SJCRH30 (cell line): ENCODE measurements at regions not wholly inside any gene's neighbourhood (a gene's known extent, or its start where the extent isn't known, plus 50 kb on each side); places are given as distances from the start of the nearest gene placed in this dataset.
A peak's percentile ranks its signal among the peaks of the same experiment; 100 is the strongest.

Experiments
- DNase-seq, 2 experiments: peaks; one replicate each; pipeline ENCODE4 v3.0.0-alpha.2; 2015 to 2020
- H3K27ac ChIP-seq: fragments of 250-450 bp; sonication (Bioruptor Pico); 2 replicates; pipeline ENCODE4 v1.5.1; 2020; ENCODE audit warnings: mild to moderate bottlenecking, moderate library complexity
- H3K27me3 ChIP-seq: fragments of 250-450 bp; sonication (Bioruptor Pico); 2 replicates; pipeline ENCODE4 v1.5.1; 2020; ENCODE audit warnings: mild to moderate bottlenecking, moderate library complexity
- H3K36me3 ChIP-seq: fragments of 250-450 bp; sonication (Bioruptor Pico); 2 replicates; pipeline ENCODE4 v1.5.1; 2020; ENCODE audit warnings: mild to moderate bottlenecking, moderate library complexity
- H3K4me1 ChIP-seq: fragments of 250-450 bp; sonication (Bioruptor Pico); 2 replicates; pipeline ENCODE4 v1.5.1; 2020; ENCODE audit warnings: mild to moderate bottlenecking, moderate library complexity
- H3K4me3 ChIP-seq: fragments of 250-450 bp; sonication (Bioruptor Pico); 2 replicates; pipeline ENCODE4 v1.5.1; 2020; ENCODE audit warnings: mild to moderate bottlenecking, moderate library complexity
- H3K9me3 ChIP-seq: fragments of 250-450 bp; sonication (Bioruptor Pico); replicated peaks from 2 replicates; pipeline ENCODE4 v1.5.1; 2020; ENCODE audit warnings: mild to moderate bottlenecking, moderate library complexity

- H3K9me3 ChIP-seq, result no peaks in the 10 kb centered on the region
- H3K27me3 ChIP-seq, result no peaks in the 10 kb centered on the region
Measured at GRCh38 chr12:70091021-70091521, 152.2 kb upstream of the CNOT2 start.

DNA sequence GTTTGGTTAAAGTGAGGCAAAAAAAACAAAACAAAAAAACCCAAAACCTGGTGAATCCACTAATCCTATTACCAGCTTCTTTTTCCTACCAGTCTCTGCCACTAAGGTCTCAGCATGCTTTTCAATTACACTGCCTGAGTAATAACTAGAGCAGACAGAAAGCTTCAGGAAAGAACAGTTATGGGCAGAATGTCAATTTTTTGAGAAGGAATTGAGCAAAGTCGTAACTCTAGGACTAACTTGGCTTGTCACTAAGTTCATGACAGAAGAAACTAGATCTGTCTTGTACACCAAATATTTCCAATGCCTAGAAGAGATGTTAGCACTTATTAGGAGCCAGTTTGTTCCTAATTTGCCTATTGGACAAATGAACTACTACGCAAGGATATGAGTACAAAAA, 148.8 kb upstream of the CNOT2 start:
- Histone ChIP-seq H3K9me3 (no peaks in the 10 kb centered on the region), H3K4me1 (no peaks in the 10 kb centered on the region; the same call in 1 of the 2 replicates)
- DNase-seq, result no peak

More at GRCh38 chr12:70091021-70091521, 152.2 kb upstream of the CNOT2 start:
- Histone ChIP-seq H3K36me3 (no peaks in the 10 kb centered on the region), H3K27ac (no peak overlapping the region), H3K4me1 (no peaks in the 10 kb centered on the region; the same call in 1 of the 2 replicates), H3K4me3 (no peak overlapping the region)
- peak; percentile 33 to 49 for DNase-seq

DNA sequence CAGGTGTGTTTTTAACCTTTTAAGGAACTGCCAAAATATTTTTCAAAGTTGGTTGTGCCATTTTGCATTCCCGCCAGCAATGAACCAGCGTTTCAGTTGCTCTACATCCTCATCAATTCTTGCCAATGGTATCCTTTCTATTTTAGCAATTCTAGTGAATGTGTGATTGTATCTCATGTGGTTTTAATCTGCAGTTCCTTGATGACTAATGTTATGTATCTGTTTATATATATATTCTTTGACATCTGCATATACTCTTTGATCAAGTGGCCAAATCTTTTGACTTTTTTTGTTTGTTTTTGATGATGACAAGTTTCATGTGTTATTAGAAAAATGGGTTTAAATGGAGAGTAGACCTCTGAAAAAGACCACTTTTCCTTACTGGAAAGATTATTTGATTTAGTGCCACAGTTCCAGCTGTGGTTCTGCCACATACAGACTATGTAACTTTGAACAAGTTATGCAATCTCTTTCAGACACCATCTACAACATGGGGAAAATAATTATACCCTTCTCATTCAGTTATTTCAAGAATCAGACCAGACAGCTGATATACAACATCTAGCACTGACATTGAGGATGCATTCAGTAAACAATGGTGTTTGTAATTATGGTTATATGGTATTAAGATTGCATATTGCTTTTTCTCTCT, 146.3 kb upstream of the CNOT2 start:
- Histone ChIP-seq H3K4me1 (no peaks in the 10 kb centered on the region; the same call in 1 of the 2 replicates), H3K27ac (no peak overlapping the region), H3K27me3 (no peaks in the 10 kb centered on the region), H3K4me3 (no peak overlapping the region), H3K36me3 (no peaks in the 10 kb centered on the region), H3K9me3 (no peaks in the 10 kb centered on the region)
- no peak for DNase-seq

More for the DNA sequence above, 148.8 kb upstream of the CNOT2 start:
- Histone ChIP-seq H3K27ac (no peak overlapping the region), H3K27me3 (no peaks in the 10 kb centered on the region), H3K4me3 (no peak overlapping the region), H3K36me3 (no peaks in the 10 kb centered on the region)

DNA sequence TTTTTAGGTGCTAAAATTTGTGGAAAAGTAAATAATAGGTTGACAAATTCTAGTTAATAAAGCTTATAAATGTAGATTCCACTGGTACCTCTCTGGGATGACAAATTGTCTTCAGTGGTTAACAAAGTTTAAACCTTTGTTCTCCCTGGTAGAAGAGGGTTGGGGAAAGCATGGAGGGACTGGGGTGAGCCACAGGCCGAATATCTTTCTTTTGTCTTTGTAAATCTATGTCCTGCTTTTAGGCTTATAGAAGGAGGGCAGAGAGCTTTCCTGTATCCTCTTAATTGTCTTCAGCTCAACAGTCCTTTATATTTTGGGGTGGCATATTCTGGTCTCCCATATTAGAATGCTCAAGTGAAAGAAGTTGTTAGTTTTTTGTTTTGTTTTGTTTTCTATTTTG, 142.2 kb upstream of the CNOT2 start:
- H3K36me3 ChIP-seq, result no peaks in the 10 kb centered on the region
- no peak overlapping the region for H3K4me3 ChIP-seq
- H3K9me3 ChIP-seq, result no peaks in the 10 kb centered on the region
- H3K4me1 ChIP-seq, result no peaks in the 10 kb centered on the region
- no peak overlapping the region for H3K27ac ChIP-seq
- DNase-seq, result no peak
- no peaks in the 10 kb centered on the region for H3K27me3 ChIP-seq

GRCh38 chr12:70106347-70106746, 136.9 kb upstream of the CNOT2 start:
- no peak for DNase-seq
- Histone ChIP-seq H3K27ac (no peak overlapping the region), H3K27me3 (no peaks in the 10 kb centered on the region), H3K4me3 (no peak overlapping the region), H3K36me3 (no peaks in the 10 kb centered on the region), H3K4me1 (no peaks in the 10 kb centered on the region), H3K9me3 (0 out of 2 replicates have a peak, but pooled peaks cover 3% of the 10 kb centered on the region)

GRCh38 chr12:70110085-70110484, 133.1 kb upstream of the CNOT2 start:
- no peak overlapping the region for H3K4me3 ChIP-seq
- H3K27me3 ChIP-seq, result no peaks in the 10 kb centered on the region
- H3K36me3 ChIP-seq, result no peaks in the 10 kb centered on the region
- 0 out of 2 replicates have a peak, but pooled peaks cover 3% of the 10 kb centered on the region for H3K9me3 ChIP-seq
- H3K27ac ChIP-seq, result no peak overlapping the region
- H3K4me1 ChIP-seq, result no peaks in the 10 kb centered on the region
- DNase-seq, result no peak

- no peak overlapping the region for H3K4me3 ChIP-seq
- DNase-seq, result no peak
- H3K27me3 ChIP-seq, result no peaks in the 10 kb centered on the region
- no peak overlapping the region for H3K27ac ChIP-seq
- H3K4me1 ChIP-seq, result no peaks in the 10 kb centered on the region; the same call in 1 of the 2 replicates
- no peaks in the 10 kb centered on the region for H3K36me3 ChIP-seq
- H3K9me3 ChIP-seq, result no peaks in the 10 kb centered on the region
Measured at GRCh38 chr12:70117670-70118069, 125.6 kb upstream of the CNOT2 start.

GRCh38 chr12:70120970-70121369, 122.3 kb upstream of the CNOT2 start:
- H3K4me1 ChIP-seq, result no peaks in the 10 kb centered on the region; the same call in 1 of the 2 replicates
- H3K4me3 ChIP-seq, result no peak overlapping the region
- no peak for DNase-seq
- H3K27me3 ChIP-seq, result no peaks in the 10 kb centered on the region
- no peaks in the 10 kb centered on the region for H3K9me3 ChIP-seq
- no peaks in the 10 kb centered on the region for H3K36me3 ChIP-seq
- no peak overlapping the region for H3K27ac ChIP-seq

DNA sequence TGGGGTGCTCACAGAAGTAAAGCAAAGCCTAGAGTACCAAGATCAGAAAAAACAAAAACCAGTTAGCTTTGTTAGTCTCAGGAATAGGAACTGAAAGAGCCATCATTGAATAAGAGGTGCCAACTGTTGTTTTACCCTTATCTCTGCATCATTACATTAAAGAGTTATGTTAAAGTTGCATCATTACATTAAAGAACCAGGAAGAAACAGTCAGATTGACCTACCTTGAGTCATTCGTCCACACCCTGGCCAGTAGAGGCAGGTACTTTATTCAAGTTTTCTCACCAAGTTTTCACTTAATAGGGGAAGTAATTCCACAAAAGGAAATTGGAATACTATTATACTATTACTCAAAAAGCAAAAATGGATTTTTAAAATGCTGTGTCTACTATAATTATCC, 121.7 kb upstream of the CNOT2 start:
- Histone ChIP-seq H3K36me3 (no peaks in the 10 kb centered on the region), H3K27me3 (no peaks in the 10 kb centered on the region), H3K4me3 (no peak overlapping the region), H3K9me3 (no peaks in the 10 kb centered on the region), H3K27ac (no peak overlapping the region), H3K4me1 (no peaks in the 10 kb centered on the region; the same call in 1 of the 2 replicates)
- no peak for DNase-seq

DNA sequence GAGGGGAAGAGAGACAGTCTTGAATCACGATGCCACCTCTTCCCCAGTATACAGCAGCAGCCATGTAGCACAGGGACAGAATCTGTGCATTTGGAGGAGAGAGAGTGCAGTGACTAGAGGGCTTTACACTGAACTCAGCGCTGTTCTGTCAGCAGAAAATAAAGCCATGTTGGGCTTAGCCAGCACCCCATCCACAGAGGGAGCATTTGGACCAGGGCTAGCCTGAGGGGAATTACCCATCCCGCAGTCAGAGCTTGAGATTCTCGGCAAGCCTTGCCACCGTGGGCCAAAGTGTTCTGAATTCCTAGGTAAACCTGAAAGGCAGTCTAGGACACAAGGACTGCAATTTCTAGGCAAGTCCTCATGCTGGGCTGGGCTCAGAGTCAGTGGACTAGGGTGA, 120.4 kb upstream of the CNOT2 start:
- H3K36me3 ChIP-seq, result no peaks in the 10 kb centered on the region
- H3K4me3 ChIP-seq, result no peak overlapping the region
- no peaks in the 10 kb centered on the region for H3K27me3 ChIP-seq
- no peak for DNase-seq
- H3K9me3 ChIP-seq, result no peaks in the 10 kb centered on the region
- H3K4me1 ChIP-seq, result no peaks in the 10 kb centered on the region; the same call in 1 of the 2 replicates
- no peak overlapping the region for H3K27ac ChIP-seq

DNA sequence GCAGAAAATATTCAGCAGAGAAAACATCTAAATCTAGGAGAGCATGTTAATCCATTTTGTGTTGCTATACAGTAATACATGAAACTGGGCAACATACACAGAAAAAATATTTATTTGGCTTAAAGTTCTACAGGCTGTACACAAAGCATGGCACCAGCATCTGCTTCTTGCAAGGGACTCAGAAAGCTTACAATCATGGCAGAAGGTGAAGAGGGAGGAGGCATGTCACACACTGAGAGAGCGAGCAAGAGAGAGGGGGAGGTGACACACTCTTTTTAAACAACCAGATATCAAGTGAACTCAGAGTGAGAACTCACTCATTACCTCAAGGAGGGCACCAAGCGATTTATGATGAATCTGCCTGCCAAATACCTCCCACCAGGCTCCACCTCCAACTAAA, 94.2 kb upstream of the CNOT2 start:
- no peak for DNase-seq

DNA sequence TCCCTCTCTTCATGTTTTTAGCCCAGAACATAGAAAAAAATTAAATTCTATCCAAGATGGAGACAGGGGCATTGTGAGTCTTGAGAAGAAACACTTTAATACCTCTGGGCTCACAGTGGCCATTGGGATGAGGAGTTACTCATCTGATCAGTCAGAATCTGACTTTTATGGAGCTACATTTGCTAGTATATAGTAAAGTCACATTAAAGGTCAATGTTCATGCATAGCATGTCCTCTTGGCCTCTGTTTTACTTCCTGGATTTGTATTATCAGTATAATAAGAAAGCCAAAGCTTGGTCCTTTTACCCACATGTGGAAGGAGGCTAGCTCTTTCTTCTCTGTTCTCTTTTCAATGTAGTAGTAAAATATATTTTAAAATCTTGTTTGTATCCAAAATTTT, 93.6 kb upstream of the CNOT2 start:
- Histone ChIP-seq H3K9me3 (no peaks in the 10 kb centered on the region), H3K36me3 (no peaks in the 10 kb centered on the region), H3K4me3 (no peak overlapping the region), H3K27ac (no peak overlapping the region), H3K27me3 (no peaks in the 10 kb centered on the region), H3K4me1 (no peaks in the 10 kb centered on the region)
- DNase-seq, result no peak

More for the DNA sequence above, 94.2 kb upstream of the CNOT2 start:
- Histone ChIP-seq H3K36me3 (no peaks in the 10 kb centered on the region), H3K27me3 (no peaks in the 10 kb centered on the region), H3K4me1 (no peaks in the 10 kb centered on the region), H3K9me3 (no peaks in the 10 kb centered on the region), H3K27ac (no peak overlapping the region), H3K4me3 (no peak overlapping the region)

DNA sequence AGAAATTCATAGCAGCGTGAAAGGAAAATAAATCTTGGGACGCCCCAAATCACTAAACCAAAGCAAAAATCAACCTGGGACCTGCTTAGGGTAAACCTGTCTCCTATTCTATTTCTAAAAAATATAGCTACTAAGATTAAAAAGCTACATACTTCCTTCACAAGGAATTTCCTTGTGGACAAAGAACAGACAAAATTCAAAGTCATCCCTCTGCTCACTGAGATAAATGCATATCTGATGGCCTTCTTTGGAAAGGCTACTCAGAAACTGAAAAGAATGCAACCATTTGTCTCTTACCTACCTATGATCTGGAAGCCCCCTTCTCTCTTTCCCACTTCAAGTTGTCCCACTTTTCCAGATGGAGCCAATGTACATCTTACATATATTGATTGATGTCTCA, 93.0 kb upstream of the CNOT2 start:
- H3K4me1 ChIP-seq, result no peaks in the 10 kb centered on the region
- H3K27ac ChIP-seq, result no peak overlapping the region
- no peaks in the 10 kb centered on the region for H3K36me3 ChIP-seq
- no peak overlapping the region for H3K4me3 ChIP-seq
- DNase-seq, result no peak
- H3K9me3 ChIP-seq, result 0 out of 2 replicates have a peak, but pooled peaks cover under 1% of the 10 kb centered on the region
- H3K27me3 ChIP-seq, result no peaks in the 10 kb centered on the region

- DNase-seq, result no peak
- Histone ChIP-seq H3K27ac (no peak overlapping the region), H3K4me1 (no peaks in the 10 kb centered on the region), H3K36me3 (no peaks in the 10 kb centered on the region), H3K4me3 (no peak overlapping the region), H3K27me3 (no peaks in the 10 kb centered on the region), H3K9me3 (peaks cover 7% of the 10 kb centered on the region; the same call in 1 of the 2 replicates)
Measured at GRCh38 chr12:70151993-70152392, 91.2 kb upstream of the CNOT2 start.

- H3K4me1 ChIP-seq, result no peaks in the 10 kb centered on the region
- DNase-seq, result no peak
- H3K36me3 ChIP-seq, result no peaks in the 10 kb centered on the region
- H3K27ac ChIP-seq, result no peak overlapping the region
- no peaks in the 10 kb centered on the region for H3K27me3 ChIP-seq
- H3K4me3 ChIP-seq, result no peak overlapping the region
- peaks cover 7% of the 10 kb centered on the region; the same call in 1 of the 2 replicates for H3K9me3 ChIP-seq
Measured at GRCh38 chr12:70154087-70154638, 89.1 kb upstream of the CNOT2 start.
